Kidney epithelial cell (primary cell): ENCODE measurements at regions not wholly inside any gene's neighbourhood (a gene's known extent, or its start where the extent isn't known, plus 50 kb on each side); places are given as distances from the start of the nearest gene placed in this dataset.
"Not testable (repeated sequence)": the region's sequence is repeated elsewhere in the genome, so short reads cannot be mapped to it uniquely, and the experiment has no call there.

Source experiments
- DNase-seq: peaks from one replicate; pipeline ENCODE4 v3.0.0-alpha.2; 2010; ENCODE audit warnings: low read depth
- H3K27me3 ChIP-seq: 2 replicates; pipeline ENCODE4 v1.6.0; 2011; ENCODE audit warnings: low read length; ENCODE audit not compliant: control insufficient read depth, insufficient read depth
- H3K36me3 ChIP-seq: 2 replicates; pipeline ENCODE4 v1.5.1; 2011; ENCODE audit warnings: low read length; ENCODE audit not compliant: control insufficient read depth, insufficient read depth
- H3K4me3 ChIP-seq: 2 replicates; pipeline ENCODE4 v1.5.1; 2011; ENCODE audit warnings: low read depth, mild to moderate bottlenecking, control low read depth, low read length
- CTCF ChIP-seq: IDR thresholded peaks from 2 replicates; pipeline ENCODE4 v1.5.1; 2011; ENCODE audit warnings: mild to moderate bottlenecking, moderate library complexity, low read length, control low read depth, inconsistent platforms; ENCODE audit not compliant: insufficient read depth, poor library complexity, severe bottlenecking

- Histone ChIP-seq H3K4me3 (no peak overlapping the region), H3K27me3 (no peaks in the 10 kb centered on the region), H3K36me3 (no peaks in the 10 kb centered on the region)
- DNase-seq: peak; percentile 73
- TF ChIP-seq CTCF: no peak
Measured at GRCh38 chr4:13920111-13920875, 292.8 kb upstream of the BOD1L1 start.

- TF ChIP-seq CTCF: no peak
- Histone ChIP-seq H3K27me3 (no peaks in the 10 kb centered on the region), H3K4me3 (no peak overlapping the region), H3K36me3 (no peaks in the 10 kb centered on the region)
- peak; percentile 100 for DNase-seq
Measured at GRCh38 chr4:13920901-13921300, 293.4 kb upstream of the BOD1L1 start.

- no peak overlapping the region for H3K4me3 ChIP-seq
- H3K36me3 ChIP-seq: no peaks in the 10 kb centered on the region
- H3K27me3 ChIP-seq: no peaks in the 10 kb centered on the region
- TF ChIP-seq CTCF: no peak
- no peak for DNase-seq
Measured at GRCh38 chr4:13921805-13922204, 294.3 kb upstream of the BOD1L1 start.

GRCh38 chr4:13922459-13922858, 294.9 kb upstream of the BOD1L1 start:
- no peaks in the 10 kb centered on the region for H3K36me3 ChIP-seq
- no peaks in the 10 kb centered on the region for H3K27me3 ChIP-seq
- H3K4me3 ChIP-seq: no peak overlapping the region
- no peak for DNase-seq
- no peak for TF ChIP-seq CTCF

- no peaks in the 10 kb centered on the region for H3K27me3 ChIP-seq
- no peaks in the 10 kb centered on the region for H3K36me3 ChIP-seq
- no peak for TF ChIP-seq CTCF
- no peak for DNase-seq
- H3K4me3 ChIP-seq: no peak overlapping the region
Measured at GRCh38 chr4:13922873-13923645, 295.5 kb upstream of the BOD1L1 start.

- not testable (repeated sequence) for H3K27me3 ChIP-seq, H3K4me3 ChIP-seq, DNase-seq, H3K36me3 ChIP-seq
Measured at GRCh38 chr4:13924900-13925299, 297.4 kb upstream of the BOD1L1 start.
